Upper lobe of right lung (tissue), 1 donor: ENCODE measurements at regions not wholly inside any gene's neighbourhood (a gene's known extent, or its start where the extent isn't known, plus 50 kb on each side); places are given as distances from the start of the nearest gene placed in this dataset.

ENCODE experiments used
- ATAC-seq: fragments of 200-7000 bp; cut with Tn5 transposase; one replicate; pipeline ENCODE4 v1.9.1; 2020; ENCODE audit warnings: mild to moderate bottlenecking, moderate library complexity
- DNase-seq: peaks from one replicate; pipeline ENCODE4 v3.0.0-alpha.2; 2020
- H3K27ac ChIP-seq: fragments of 200-600 bp; one replicate; pipeline ENCODE4 v1.8.0; 2022
- H3K27me3 ChIP-seq: fragments of 200-600 bp; one replicate; pipeline ENCODE4 v1.8.0; 2022; ENCODE audit warnings: mild to moderate bottlenecking
- H3K36me3 ChIP-seq: fragments of 200-600 bp; one replicate; pipeline ENCODE4 v1.8.0; 2022
- H3K4me1 ChIP-seq: fragments of 200-600 bp; one replicate; pipeline ENCODE4 v1.8.0; 2022
- H3K4me3 ChIP-seq: fragments of 200-600 bp; one replicate; pipeline ENCODE4 v1.8.0; 2022; ENCODE audit warnings: mild to moderate bottlenecking
- H3K9me3 ChIP-seq: fragments of 200-600 bp; one replicate; pipeline ENCODE4 v1.8.0; 2022
- intact Hi-C: fragments of 100-400 bp; cut with DNase I; formaldehyde crosslinking; loops from one replicate; pipeline ENCODE4 v1.11.0; 2022
- TF ChIP-seq, protein P1 (sequence below): fragments of 200-600 bp; IDR thresholded peaks from one replicate; pipeline ENCODE4 v1.8.0; 2022; ENCODE audit warnings: antibody characterized with exemption
- donor health status: DM: no; HTN: yes; CAD: no; lungs with severe emphysema.

DNA sequence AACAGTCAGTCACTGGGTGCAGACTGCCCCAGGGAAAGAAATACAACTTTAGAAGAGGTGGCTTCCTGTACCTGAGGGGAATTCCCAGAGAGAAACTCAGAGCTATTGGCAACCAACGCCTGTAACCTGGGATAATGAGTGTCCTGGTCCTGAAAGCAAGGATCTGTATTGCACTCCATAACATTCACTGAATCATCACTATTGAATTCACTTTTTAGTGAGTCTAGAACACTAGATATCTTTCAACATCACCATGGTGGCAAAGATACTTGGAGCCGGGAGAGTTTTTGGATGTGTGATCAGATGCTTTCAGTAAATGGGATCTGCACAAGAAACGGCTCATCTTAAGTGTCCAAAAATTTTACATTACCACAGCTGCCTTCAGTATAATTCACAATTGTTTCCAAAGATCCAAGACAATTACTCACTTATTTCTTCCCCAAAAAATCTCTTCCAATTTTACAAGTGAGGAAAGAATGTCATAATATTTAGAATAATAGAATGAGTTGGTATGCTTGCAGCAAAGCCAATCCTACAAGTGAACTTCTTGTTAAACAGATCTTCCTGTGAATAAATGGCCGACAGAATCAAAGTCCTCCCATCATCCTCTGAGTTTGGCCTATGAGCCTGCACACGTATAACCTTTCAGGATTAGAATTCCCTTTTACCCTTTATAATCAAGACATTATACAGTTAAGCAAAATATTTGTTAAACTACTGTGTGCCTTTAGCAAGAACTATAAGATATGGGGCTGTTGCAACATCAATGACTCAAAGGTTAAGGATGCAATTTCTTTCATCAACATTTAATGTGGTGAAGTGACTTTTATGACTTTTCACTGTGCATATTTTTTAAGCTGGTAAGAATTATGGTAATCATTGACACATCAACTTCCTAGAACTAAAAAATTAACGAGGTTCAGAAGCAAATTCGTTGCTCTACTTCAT lies 243.3 kb upstream of the COL8A1 start:
- H3K27ac ChIP-seq, result no peak overlapping the region

DNA sequence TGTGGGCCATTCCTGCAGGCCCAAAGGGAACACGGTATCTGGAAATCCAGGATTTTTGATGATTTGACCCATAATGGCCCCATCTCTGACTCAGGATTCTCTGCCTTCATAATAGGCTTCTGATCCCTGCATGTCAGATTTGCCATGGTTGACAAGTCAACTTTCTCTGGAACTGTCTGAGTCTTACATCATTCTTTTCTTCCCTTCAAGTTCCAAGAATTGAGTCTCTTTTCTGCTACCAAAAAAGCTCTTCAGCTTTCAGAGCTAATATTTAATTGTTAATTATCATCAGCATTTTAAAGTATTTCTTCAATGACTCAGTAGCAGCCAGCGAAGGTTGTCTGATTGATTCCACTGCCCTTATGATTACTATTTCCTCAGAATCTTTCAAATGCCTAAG lies 244.4 kb upstream of the COL8A1 start:
- intact Hi-C loops, result no loop called here
- Histone ChIP-seq H3K27me3 (no peaks in the 10 kb centered on the region), H3K27ac (no peak overlapping the region), H3K4me1 (no peaks in the 10 kb centered on the region), H3K4me3 (no peak overlapping the region), H3K36me3 (no peaks in the 10 kb centered on the region), H3K9me3 (no peaks in the 10 kb centered on the region)
- DNase-seq, result no peak
- TF ChIP-seq, protein P1, sequence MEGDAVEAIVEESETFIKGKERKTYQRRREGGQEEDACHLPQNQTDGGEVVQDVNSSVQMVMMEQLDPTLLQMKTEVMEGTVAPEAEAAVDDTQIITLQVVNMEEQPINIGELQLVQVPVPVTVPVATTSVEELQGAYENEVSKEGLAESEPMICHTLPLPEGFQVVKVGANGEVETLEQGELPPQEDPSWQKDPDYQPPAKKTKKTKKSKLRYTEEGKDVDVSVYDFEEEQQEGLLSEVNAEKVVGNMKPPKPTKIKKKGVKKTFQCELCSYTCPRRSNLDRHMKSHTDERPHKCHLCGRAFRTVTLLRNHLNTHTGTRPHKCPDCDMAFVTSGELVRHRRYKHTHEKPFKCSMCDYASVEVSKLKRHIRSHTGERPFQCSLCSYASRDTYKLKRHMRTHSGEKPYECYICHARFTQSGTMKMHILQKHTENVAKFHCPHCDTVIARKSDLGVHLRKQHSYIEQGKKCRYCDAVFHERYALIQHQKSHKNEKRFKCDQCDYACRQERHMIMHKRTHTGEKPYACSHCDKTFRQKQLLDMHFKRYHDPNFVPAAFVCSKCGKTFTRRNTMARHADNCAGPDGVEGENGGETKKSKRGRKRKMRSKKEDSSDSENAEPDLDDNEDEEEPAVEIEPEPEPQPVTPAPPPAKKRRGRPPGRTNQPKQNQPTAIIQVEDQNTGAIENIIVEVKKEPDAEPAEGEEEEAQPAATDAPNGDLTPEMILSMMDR, result no peak
- ATAC-seq, result no peak

More for the DNA sequence above, 243.3 kb upstream of the COL8A1 start:
- TF ChIP-seq, protein P1, result no peak
- H3K9me3 ChIP-seq, result no peaks in the 10 kb centered on the region
- H3K4me3 ChIP-seq, result no peak overlapping the region
- intact Hi-C loops, result no loop called here
- H3K4me1 ChIP-seq, result no peaks in the 10 kb centered on the region
- H3K27me3 ChIP-seq, result no peaks in the 10 kb centered on the region
- H3K36me3 ChIP-seq, result no peaks in the 10 kb centered on the region
- ATAC-seq (no peak), DNase-seq (no peak)

DNA sequence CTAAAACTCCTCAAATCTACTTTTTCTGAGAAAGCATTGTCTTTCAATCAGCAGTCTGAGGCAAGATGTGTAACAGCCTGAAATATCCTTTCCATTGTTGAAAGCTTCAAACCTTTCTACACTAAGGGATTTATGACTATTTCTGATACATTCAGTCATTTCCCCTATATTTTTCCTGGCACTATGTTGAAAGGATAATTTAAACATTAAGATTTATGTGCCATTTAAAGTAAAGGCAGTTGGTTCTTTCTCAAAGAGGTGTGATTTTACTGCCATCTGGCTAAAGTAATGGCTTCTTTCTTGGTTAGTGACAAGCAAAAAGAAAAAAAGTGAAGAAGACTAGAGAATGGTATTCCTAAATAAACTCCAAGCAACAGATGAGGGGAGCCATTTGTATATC lies 249.6 kb upstream of the COL8A1 start:
- H3K4me1 ChIP-seq, result no peaks in the 10 kb centered on the region
- TF ChIP-seq, protein P1, result no peak
- H3K27me3 ChIP-seq, result no peaks in the 10 kb centered on the region
- no peak overlapping the region for H3K27ac ChIP-seq
- H3K4me3 ChIP-seq, result no peak overlapping the region
- ATAC-seq, result no peak
- no peaks in the 10 kb centered on the region for H3K9me3 ChIP-seq
- no peak for DNase-seq
- H3K36me3 ChIP-seq, result no peaks in the 10 kb centered on the region
- intact Hi-C loops, result no loop called here

DNA sequence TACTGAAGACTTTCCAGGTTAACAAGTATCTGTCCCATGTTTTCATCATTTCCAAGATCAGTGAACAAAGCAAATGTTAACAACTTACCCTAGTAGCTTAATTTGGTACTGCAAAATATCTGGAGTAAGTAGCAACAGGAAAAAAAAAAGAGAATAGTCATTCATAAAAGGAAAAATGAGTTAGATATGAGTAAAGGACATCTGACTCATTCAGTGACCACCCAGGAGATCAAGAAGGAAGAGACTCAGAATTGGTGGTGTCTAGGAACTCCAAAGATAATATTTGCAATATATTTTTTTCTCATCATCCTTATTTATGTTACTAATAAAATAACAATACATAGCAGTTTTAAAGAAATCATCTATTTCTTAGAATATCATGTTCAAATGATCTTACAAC lies 253.8 kb upstream of the COL8A1 start:
- Histone ChIP-seq H3K4me1 (no peaks in the 10 kb centered on the region), H3K4me3 (no peak overlapping the region), H3K9me3 (no peaks in the 10 kb centered on the region), H3K27ac (no peak overlapping the region), H3K36me3 (no peaks in the 10 kb centered on the region), H3K27me3 (no peaks in the 10 kb centered on the region)
- ATAC-seq (no peak), DNase-seq (no peak)
- intact Hi-C loops, result no loop called here
- TF ChIP-seq, protein P1, result no peak

DNA sequence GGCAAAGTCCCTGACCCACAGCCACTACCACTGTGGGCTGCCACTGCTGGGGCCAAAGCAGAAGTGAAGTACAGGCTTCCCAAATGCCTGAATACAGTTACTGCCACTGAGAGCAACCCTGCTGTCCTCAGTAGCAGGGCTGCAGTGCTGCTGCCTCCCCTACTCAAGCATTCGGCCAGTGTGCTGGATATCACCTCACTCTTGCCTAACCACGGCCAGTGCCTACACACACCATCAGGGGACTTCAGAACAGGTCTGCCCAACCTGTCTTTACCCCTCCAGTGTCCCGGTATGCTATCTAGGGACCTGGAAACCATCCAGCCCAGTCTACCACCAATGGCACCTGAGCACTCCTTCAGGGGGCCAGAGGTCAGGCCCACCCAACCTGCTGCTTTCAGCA lies 261.5 kb upstream of the COL8A1 start:
- peaks cover 3% of the 10 kb centered on the region for H3K4me1 ChIP-seq
- ATAC-seq, result no peak
- intact Hi-C loops, result no loop called here
- DNase-seq, result no peak
- no peaks in the 10 kb centered on the region for H3K9me3 ChIP-seq
- no peaks in the 10 kb centered on the region for H3K27me3 ChIP-seq
- TF ChIP-seq, protein P1, result no peak
- no peak overlapping the region for H3K27ac ChIP-seq
- H3K4me3 ChIP-seq, result no peak overlapping the region
- H3K36me3 ChIP-seq, result no peaks in the 10 kb centered on the region
